Calu3 (cell line): ENCODE measurements at regions not wholly inside any gene's neighbourhood (a gene's known extent, or its start where the extent isn't known, plus 50 kb on each side); places are given as distances from the start of the nearest gene placed in this dataset.

Experiments
- BruUV-seq: library from RNA; stranded (reverse); fragments of 400-500 nt; replicated peaks from 2 replicates; lab custom pipeline; 2021; lab: Mats Ljungman, UMichigan
- CTCF ChIA-PET: fragments of 300-600 bp; sonication (Branson Sonifier 250); formaldehyde crosslinking; loops from one replicate; lab custom pipeline; 2022; ENCODE audit warnings: antibody characterized with exemption; lab: Charles Lee
- DNase-seq: peaks from one replicate; pipeline ENCODE4 v3.0.0; 2022
- H3K27ac Mint-ChIP-seq: one replicate; pipeline ENCODE4 v1.8.0; 2022; ENCODE audit warnings: mixed read lengths; ENCODE audit not compliant: unreplicated experiment
- H3K27me3 Mint-ChIP-seq: one replicate; pipeline ENCODE4 v1.8.0; 2022; ENCODE audit warnings: mixed read lengths; ENCODE audit not compliant: unreplicated experiment
- H3K36me3 Mint-ChIP-seq: one replicate; pipeline ENCODE4 v1.8.0; 2022; ENCODE audit warnings: mild to moderate bottlenecking, moderate library complexity, mixed read lengths; ENCODE audit not compliant: insufficient read depth, unreplicated experiment
- H3K4me1 Mint-ChIP-seq: one replicate; pipeline ENCODE4 v1.8.0; 2022; ENCODE audit warnings: mild to moderate bottlenecking, low read depth, mixed read lengths; ENCODE audit not compliant: unreplicated experiment
- H3K4me3 Mint-ChIP-seq: one replicate; pipeline ENCODE4 v1.8.0; 2022; ENCODE audit warnings: mild to moderate bottlenecking, low read depth, moderate library complexity, mixed read lengths; ENCODE audit not compliant: unreplicated experiment
- H3K9me3 Mint-ChIP-seq: one replicate; pipeline ENCODE4 v1.8.0; 2022; ENCODE audit warnings: low read depth, mixed read lengths; ENCODE audit not compliant: unreplicated experiment
- CTCF ChIP-seq: fragments of 200-600 bp; IDR thresholded peaks from one replicate; pipeline ENCODE4 v1.8.0; 2022; ENCODE audit warnings: antibody characterized with exemption; ENCODE audit not compliant: unreplicated experiment
- intact Hi-C: fragments of 100-400 bp; cut with micrococcal nuclease; formaldehyde crosslinking; loops from one replicate; pipeline ENCODE4 v1.10.0; 2022; ENCODE audit not compliant: unreplicated experiment

- no peaks in the 10 kb centered on the region for H3K9me3 Mint-ChIP-seq
- DNase-seq: no peak
- peaks cover 25% of the 10 kb centered on the region for H3K4me1 Mint-ChIP-seq
- H3K27me3 Mint-ChIP-seq: peaks cover 18% of the 10 kb centered on the region
- no peak for TF ChIP-seq CTCF
- no peak overlapping the region for H3K27ac Mint-ChIP-seq
- intact Hi-C loops: loop anchor here (5.0 kb wide), 1 partner anchor 108 kb away; no protein-coding TSS in a partner anchor
- no peak overlapping the region for H3K4me3 Mint-ChIP-seq
- CTCF ChIA-PET: no interaction called here
- H3K36me3 Mint-ChIP-seq: no peaks in the 10 kb centered on the region
- BruUV-seq: no TSS peak
These were observed 151.2 kb upstream of the DIO3 start for GRCh38 chr14:101410126-101410525.

- no peak for TF ChIP-seq CTCF
- no peak overlapping the region for H3K27ac Mint-ChIP-seq
- BruUV-seq: no TSS peak
- peaks cover 18% of the 10 kb centered on the region for H3K4me1 Mint-ChIP-seq
- no peak overlapping the region for H3K4me3 Mint-ChIP-seq
- H3K36me3 Mint-ChIP-seq: no peaks in the 10 kb centered on the region
- intact Hi-C loops: loop anchor here (5.0 kb wide), 1 partner anchor 109 kb away; no protein-coding TSS in a partner anchor
- no peak for DNase-seq
- H3K27me3 Mint-ChIP-seq: peaks cover 18% of the 10 kb centered on the region
- CTCF ChIA-PET: no interaction called here
- no peaks in the 10 kb centered on the region for H3K9me3 Mint-ChIP-seq
These were observed 150.1 kb upstream of the DIO3 start for GRCh38 chr14:101411151-101411550.

- CTCF ChIA-PET: no interaction called here
- BruUV-seq: no TSS peak
- H3K4me3 Mint-ChIP-seq: no peak overlapping the region
- no peaks in the 10 kb centered on the region for H3K9me3 Mint-ChIP-seq
- no peak for TF ChIP-seq CTCF
- no peaks in the 10 kb centered on the region for H3K36me3 Mint-ChIP-seq
- no peak for DNase-seq
- intact Hi-C loops: loop anchor here (5.0 kb wide), 1 partner anchor 109 kb away; no protein-coding TSS in a partner anchor
- H3K27ac Mint-ChIP-seq: no peak overlapping the region
- peaks cover 18% of the 10 kb centered on the region for H3K4me1 Mint-ChIP-seq
- peaks cover 18% of the 10 kb centered on the region for H3K27me3 Mint-ChIP-seq
These were observed 149.5 kb upstream of the DIO3 start for GRCh38 chr14:101411779-101412178.

GRCh38 chr14:101412739-101413138 is 148.6 kb upstream of the DIO3 start:
- intact Hi-C loops: loop anchor here (5.0 kb wide), 1 partner anchor 110 kb away; no protein-coding TSS in a partner anchor
- DNase-seq: peak; percentile 30
- Mint-ChIP-seq H3K9me3 (no peaks in the 10 kb centered on the region), H3K4me1 (peaks cover 18% of the 10 kb centered on the region), H3K27ac (peak overlapping the region; percentile 19), H3K36me3 (no peaks in the 10 kb centered on the region), H3K27me3 (peaks cover 10% of the 10 kb centered on the region), H3K4me3 (peak overlapping the region; percentile 7)
- CTCF ChIA-PET: interaction anchor here (0.5 to 0.6 kb wide), 2 partner anchors 13 to 269 kb away, joined by 4 to 9 read pairs; no protein-coding TSS in a partner anchor
- no TSS peak for BruUV-seq
- no peak for TF ChIP-seq CTCF
